Spinal cord (tissue), 9 donors: ENCODE measurements at regions not wholly inside any gene's neighbourhood (a gene's known extent, or its start where the extent isn't known, plus 50 kb on each side); places are given as distances from the start of the nearest gene placed in this dataset.
A peak's percentile ranks its signal among the peaks of the same experiment; 100 is the strongest.

ENCODE experiments used
- DNase-seq, 6 donors: peaks; one replicate each; pipeline versions ENCODE4 v3.0.0 to v3.0.0-alpha.2; 2013 to 2015; ENCODE audit warnings: low spot score in 6 of 6, low read depth in 4 of 6
- H3K27ac ChIP-seq: one replicate; pipeline ENCODE4 v1.5.1; 2013; ENCODE audit warnings: low read depth, low read length, control low read depth
- H3K27me3 ChIP-seq: one replicate; pipeline ENCODE4 v1.6.1; 2013; ENCODE audit warnings: low read length; ENCODE audit not compliant: control insufficient read depth, insufficient read depth
- H3K36me3 ChIP-seq: one replicate; pipeline ENCODE4 v1.6.1; 2013; ENCODE audit warnings: low read length; ENCODE audit not compliant: control insufficient read depth, insufficient read depth
- H3K4me1 ChIP-seq: one replicate; pipeline ENCODE4 v1.6.1; 2013; ENCODE audit warnings: low read length; ENCODE audit not compliant: control insufficient read depth, insufficient read depth
- H3K4me3 ChIP-seq: one replicate; pipeline ENCODE4 v1.5.1; 2013; ENCODE audit warnings: low read depth, low read length, control low read depth
- H3K9me3 ChIP-seq: one replicate; pipeline ENCODE4 v1.6.1; 2013; ENCODE audit warnings: low read length; ENCODE audit not compliant: control insufficient read depth, insufficient read depth
- WGBS: methylation state at CpG from one replicate; pipeline ENCODE4 v1.1.5; 2013; ENCODE audit warnings: missing lambda C conversion rate; ENCODE audit not compliant: insufficient coverage; 5-methylcytosine and 5-hydroxymethylcytosine counted together
- donor health status: healthy.

GRCh38 chr1:29398431-29398830 is 162.1 kb downstream of the PTPRU start:
- Histone ChIP-seq H3K9me3 (no peaks in the 10 kb centered on the region), H3K27ac (no peak overlapping the region), H3K4me1 (peaks cover 29% of the 10 kb centered on the region), H3K27me3 (no peaks in the 10 kb centered on the region), H3K36me3 (no peaks in the 10 kb centered on the region), H3K4me3 (no peak overlapping the region)
- no peak for DNase-seq
- 38% methylated on average over 2 of the region's 3 CpGs for WGBS

GRCh38 chr1:29397981-29398380 is 161.7 kb downstream of the PTPRU start:
- H3K4me3 ChIP-seq, result no peak overlapping the region
- no peaks in the 10 kb centered on the region for H3K9me3 ChIP-seq
- 80% methylated on average over 1 of the region's 8 CpGs for WGBS
- H3K27me3 ChIP-seq, result no peaks in the 10 kb centered on the region
- peaks cover 29% of the 10 kb centered on the region for H3K4me1 ChIP-seq
- no peak for DNase-seq
- no peak overlapping the region for H3K27ac ChIP-seq
- no peaks in the 10 kb centered on the region for H3K36me3 ChIP-seq

- Histone ChIP-seq H3K9me3 (no peaks in the 10 kb centered on the region), H3K27me3 (no peaks in the 10 kb centered on the region), H3K4me3 (no peak overlapping the region), H3K36me3 (no peaks in the 10 kb centered on the region), H3K4me1 (peaks cover 29% of the 10 kb centered on the region), H3K27ac (no peak overlapping the region)
- DNase-seq, result no peak
- no CpG with 5 or more reads among the region's 1 CpG for WGBS
These were observed 160.9 kb downstream of the PTPRU start for GRCh38 chr1:29397256-29397590.

GRCh38 chr1:29396438-29397255 is 160.3 kb downstream of the PTPRU start:
- H3K4me1 ChIP-seq, result peaks cover 29% of the 10 kb centered on the region
- H3K9me3 ChIP-seq, result no peaks in the 10 kb centered on the region
- H3K4me3 ChIP-seq, result no peak overlapping the region
- WGBS, result 82% methylated on average over 8 of the region's 10 CpGs
- DNase-seq, result peak in 2 of 6 donors; percentile 44 to 74
- H3K27me3 ChIP-seq, result no peaks in the 10 kb centered on the region
- no peak overlapping the region for H3K27ac ChIP-seq
- H3K36me3 ChIP-seq, result no peaks in the 10 kb centered on the region

DNA sequence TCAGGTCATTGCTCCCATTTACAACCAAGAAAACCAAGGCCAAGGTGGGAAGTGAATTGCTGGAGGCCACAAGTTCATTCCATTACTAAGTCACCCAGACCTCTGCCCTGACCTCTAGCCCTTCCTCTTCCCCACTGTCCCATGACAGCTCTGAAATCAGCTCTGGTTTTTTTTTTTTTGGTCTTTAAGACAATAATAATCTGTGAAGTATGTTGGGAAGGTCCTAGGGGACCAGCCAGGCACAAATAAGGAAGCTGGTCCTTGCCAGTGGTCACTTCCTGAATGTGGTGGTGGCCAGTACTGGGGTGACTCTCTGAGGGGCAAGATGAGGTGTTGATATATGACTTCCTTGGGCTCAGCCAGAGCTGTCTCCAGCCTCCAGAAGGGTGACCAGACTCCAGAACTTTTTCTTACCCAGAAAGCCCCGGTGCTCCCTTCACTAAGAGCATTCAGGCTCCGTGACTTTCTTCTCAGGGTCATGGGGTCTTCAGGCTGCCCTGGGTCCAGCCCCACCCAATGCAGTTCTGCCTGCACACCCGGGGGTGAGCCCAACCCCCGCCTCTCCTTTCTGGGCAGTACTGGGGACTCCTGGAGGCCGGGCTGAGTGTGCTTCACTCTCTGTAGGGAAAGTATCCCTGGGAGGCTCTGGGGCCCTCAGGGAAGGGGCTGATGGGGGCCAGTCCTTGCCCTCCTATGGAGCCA is 159.6 kb downstream of the PTPRU start:
- no peak for DNase-seq
- H3K4me3 ChIP-seq, result no peak overlapping the region
- no peaks in the 10 kb centered on the region for H3K36me3 ChIP-seq
- WGBS, result 61% methylated on average over 3 of the region's 5 CpGs
- peaks cover 31% of the 10 kb centered on the region for H3K4me1 ChIP-seq
- peak overlapping the region; percentile 54 for H3K27ac ChIP-seq
- peaks cover 2% of the 10 kb centered on the region for H3K27me3 ChIP-seq
- H3K9me3 ChIP-seq, result no peaks in the 10 kb centered on the region

GRCh38 chr1:29394521-29395225 is 158.4 kb downstream of the PTPRU start:
- WGBS, result 90% methylated on average over 8 of the region's 9 CpGs
- Histone ChIP-seq H3K27me3 (peaks cover 2% of the 10 kb centered on the region), H3K9me3 (no peaks in the 10 kb centered on the region), H3K27ac (peak overlapping the region; percentile 54), H3K4me1 (peaks cover 33% of the 10 kb centered on the region), H3K36me3 (no peaks in the 10 kb centered on the region), H3K4me3 (no peak overlapping the region)
- DNase-seq, result no peak

DNA sequence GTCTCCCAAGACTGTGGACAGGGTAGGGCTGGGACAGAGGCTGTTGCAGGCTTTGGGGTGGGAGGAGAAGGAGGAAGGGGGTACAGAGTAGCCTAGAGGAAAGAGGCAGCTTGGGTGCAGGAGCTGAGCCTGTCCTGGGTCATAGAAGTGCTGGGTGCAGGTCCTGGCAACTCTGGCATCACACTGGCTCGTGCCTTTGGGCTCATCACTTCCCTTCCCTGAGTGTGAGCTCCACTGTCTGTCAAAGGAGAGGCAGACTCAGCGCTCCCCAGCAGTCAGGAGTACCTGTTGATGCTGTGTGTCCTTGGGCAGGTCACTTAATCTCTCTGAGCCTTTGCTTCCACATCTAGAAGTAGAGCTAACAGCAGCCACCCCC is 157.1 kb downstream of the PTPRU start:
- 97% methylated on average over 2 of the region's 2 CpGs for WGBS
- DNase-seq, result no peak
- Histone ChIP-seq H3K9me3 (no peaks in the 10 kb centered on the region), H3K36me3 (no peaks in the 10 kb centered on the region), H3K27me3 (peaks cover 2% of the 10 kb centered on the region), H3K27ac (no peak overlapping the region), H3K4me1 (peaks cover 33% of the 10 kb centered on the region), H3K4me3 (no peak overlapping the region)

DNA sequence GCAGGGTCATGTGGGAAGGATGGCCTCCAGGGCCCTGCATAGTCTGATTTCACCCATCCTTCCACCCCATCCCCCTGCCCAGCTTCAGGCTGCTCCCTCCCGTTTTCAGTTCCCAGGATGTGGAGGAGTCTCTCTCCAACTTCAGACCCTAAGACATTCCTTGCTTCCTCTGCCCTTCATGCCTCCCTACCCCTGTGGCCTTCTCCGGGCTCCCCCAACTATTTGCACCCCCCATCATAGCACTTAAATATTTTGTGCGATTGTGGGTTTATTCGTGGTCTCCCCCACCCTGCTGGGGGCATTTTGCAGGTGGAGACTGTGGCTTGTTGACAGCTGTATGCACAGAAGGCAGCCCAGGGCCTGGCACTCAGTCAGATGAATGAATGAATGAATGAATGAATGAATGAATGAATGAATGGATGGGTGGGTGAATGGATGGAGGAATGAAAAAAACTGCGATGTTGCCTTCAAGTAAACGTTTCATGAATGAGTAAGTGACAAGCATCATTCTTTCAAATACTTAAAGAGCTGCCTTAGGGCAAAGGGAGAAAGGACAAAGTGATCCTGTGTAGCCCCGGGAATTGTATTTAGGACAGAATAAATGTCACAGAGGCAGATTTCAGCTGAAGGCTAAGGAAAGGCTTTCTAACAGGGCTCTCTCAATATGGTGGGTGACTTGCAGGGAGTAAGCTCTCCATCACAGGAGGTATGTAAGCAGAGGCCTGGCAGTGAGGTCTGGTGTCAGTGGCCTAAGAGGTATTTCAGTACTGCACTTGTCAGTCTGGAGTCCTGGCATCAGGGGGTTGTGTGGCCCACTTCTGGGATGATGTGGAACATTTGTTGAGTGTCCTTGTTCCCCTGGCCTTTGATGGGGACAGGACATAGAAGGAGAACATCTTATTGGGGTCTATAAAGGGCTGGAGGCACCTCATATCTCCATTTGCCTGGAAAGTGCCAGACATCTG is 156.4 kb downstream of the PTPRU start:
- peaks cover 33% of the 10 kb centered on the region for H3K4me1 ChIP-seq
- no peak for DNase-seq
- H3K9me3 ChIP-seq, result no peaks in the 10 kb centered on the region
- no peaks in the 10 kb centered on the region for H3K36me3 ChIP-seq
- no peak overlapping the region for H3K27ac ChIP-seq
- 83% methylated on average over 3 of the region's 7 CpGs for WGBS
- peaks cover 2% of the 10 kb centered on the region for H3K27me3 ChIP-seq
- no peak overlapping the region for H3K4me3 ChIP-seq

GRCh38 chr1:29392036-29392435 is 155.7 kb downstream of the PTPRU start:
- H3K9me3 ChIP-seq, result no peaks in the 10 kb centered on the region
- DNase-seq, result no peak
- no peak overlapping the region for H3K4me3 ChIP-seq
- H3K36me3 ChIP-seq, result no peaks in the 10 kb centered on the region
- H3K27me3 ChIP-seq, result peaks cover 2% of the 10 kb centered on the region
- no peak overlapping the region for H3K27ac ChIP-seq
- peaks cover 28% of the 10 kb centered on the region for H3K4me1 ChIP-seq
- WGBS, result 86% methylated on average over 1 of the region's 3 CpGs
